Trophoblast cell (in vitro differentiated cells and primary cell): ENCODE measurements at regions not wholly inside any gene's neighbourhood (a gene's known extent, or its start where the extent isn't known, plus 50 kb on each side); places are given as distances from the start of the nearest gene placed in this dataset.

Experiments used
- DNase-seq, 2 donors: peaks; one replicate each; pipeline ENCODE4 v3.0.0-alpha.2; 2016
- H2AFZ ChIP-seq: 2 replicates; pipeline ENCODE4 v1.6.1; 2013; ENCODE audit warnings: low read length, moderate library complexity, mild to moderate bottlenecking; ENCODE audit not compliant: insufficient read depth, poor library complexity
- H2AK5ac ChIP-seq: 2 replicates; pipeline ENCODE4 v1.6.1; 2013; ENCODE audit warnings: mild to moderate bottlenecking, low read length
- H2BK120ac ChIP-seq: 2 replicates; pipeline ENCODE4 v1.6.1; 2013; ENCODE audit warnings: low read length, mild to moderate bottlenecking, moderate library complexity; ENCODE audit not compliant: insufficient read depth, poor library complexity
- H2BK12ac ChIP-seq: 2 replicates; pipeline ENCODE4 v1.6.1; 2013; ENCODE audit warnings: mild to moderate bottlenecking, low read length, moderate library complexity
- H2BK5ac ChIP-seq: 2 replicates; pipeline ENCODE4 v1.6.1; 2013; ENCODE audit warnings: low read length, low read depth, moderate library complexity, mild to moderate bottlenecking; ENCODE audit not compliant: poor library complexity
- H3K14ac ChIP-seq: 2 replicates; pipeline ENCODE4 v1.6.1; 2013; ENCODE audit warnings: mild to moderate bottlenecking, low read length
- H3K18ac ChIP-seq: 2 replicates; pipeline ENCODE4 v1.6.1; 2013; ENCODE audit warnings: mild to moderate bottlenecking, low read length
- H3K23ac ChIP-seq: 2 replicates; pipeline ENCODE4 v1.6.1; 2013; ENCODE audit warnings: low read length
- H3K27ac ChIP-seq: 2 replicates; pipeline ENCODE4 v1.5.1; 2013; ENCODE audit warnings: low read depth, mild to moderate bottlenecking, inconsistent platforms, low read length, moderate library complexity
- H3K27me3 ChIP-seq: 2 replicates; pipeline ENCODE4 v1.6.1; 2013; ENCODE audit warnings: inconsistent platforms, mild to moderate bottlenecking, low read length, moderate library complexity; ENCODE audit not compliant: insufficient read depth
- H3K36me3 ChIP-seq, 2 experiments: 1 replicate in 1 of 2; 2 replicates in 1 of 2; pipeline ENCODE4 v1.6.1; 2013; ENCODE audit warnings: low read length in 2 of 2, mild to moderate bottlenecking in 2 of 2, moderate library complexity in 1 of 2; ENCODE audit not compliant: insufficient read depth in 2 of 2, control insufficient read depth in 1 of 2
- H3K4ac ChIP-seq: 2 replicates; pipeline ENCODE4 v1.6.1; 2013; ENCODE audit warnings: low read depth, mild to moderate bottlenecking, low read length, moderate library complexity
- H3K4me1 ChIP-seq, 2 experiments: 1 replicate in 1 of 2; 2 replicates in 1 of 2; pipeline ENCODE4 v1.6.1; 2013; ENCODE audit warnings: low read length in 2 of 2, mild to moderate bottlenecking in 2 of 2, moderate library complexity in 1 of 2; ENCODE audit not compliant: insufficient read depth in 2 of 2, control insufficient read depth in 1 of 2
- H3K4me2 ChIP-seq: 2 replicates; pipeline ENCODE4 v1.6.1; 2013; ENCODE audit warnings: inconsistent platforms, mild to moderate bottlenecking, low read length, moderate library complexity
- H3K4me3 ChIP-seq: 2 replicates; pipeline ENCODE4 v1.5.1; 2013; ENCODE audit warnings: mild to moderate bottlenecking, low read depth, low read length, inconsistent platforms
- H3K79me1 ChIP-seq: one replicate; pipeline ENCODE4 v1.6.1; 2013; ENCODE audit warnings: low read length
- H3K79me2 ChIP-seq: 2 replicates; pipeline ENCODE4 v1.6.1; 2013; ENCODE audit warnings: low read length, mild to moderate bottlenecking; ENCODE audit not compliant: control insufficient read depth, insufficient read depth, poor library complexity
- H3K9ac ChIP-seq: 2 replicates; pipeline ENCODE4 v1.6.1; 2013; ENCODE audit warnings: mild to moderate bottlenecking, low read length
- H3K9me3 ChIP-seq: 2 replicates; pipeline ENCODE4 v1.6.1; 2013; ENCODE audit warnings: low read depth, mild to moderate bottlenecking, control low read depth, inconsistent platforms, low read length; ENCODE audit not compliant: insufficient read depth
- H4K12ac ChIP-seq: 2 replicates; pipeline ENCODE4 v1.6.1; 2013; ENCODE audit warnings: low read depth, mild to moderate bottlenecking, low read length, moderate library complexity
- H4K8ac ChIP-seq: 2 replicates; pipeline ENCODE4 v1.6.1; 2013; ENCODE audit warnings: low read depth, mild to moderate bottlenecking, low read length, moderate library complexity
- H4K91ac ChIP-seq: one replicate; pipeline ENCODE4 v1.6.1; 2013; ENCODE audit warnings: low read depth, mild to moderate bottlenecking, low read length, moderate library complexity
- WGBS: extraction: QIAGEN DNeasy Blood & Tissue Kit; methylation state at CpG from one replicate; pipeline ENCODE4 v1.1.7; 2013; ENCODE audit warnings: missing lambda C conversion rate; ENCODE audit not compliant: insufficient read length, insufficient coverage; ENCODE audit errors: extremely low coverage; 5-methylcytosine and 5-hydroxymethylcytosine counted together

DNA sequence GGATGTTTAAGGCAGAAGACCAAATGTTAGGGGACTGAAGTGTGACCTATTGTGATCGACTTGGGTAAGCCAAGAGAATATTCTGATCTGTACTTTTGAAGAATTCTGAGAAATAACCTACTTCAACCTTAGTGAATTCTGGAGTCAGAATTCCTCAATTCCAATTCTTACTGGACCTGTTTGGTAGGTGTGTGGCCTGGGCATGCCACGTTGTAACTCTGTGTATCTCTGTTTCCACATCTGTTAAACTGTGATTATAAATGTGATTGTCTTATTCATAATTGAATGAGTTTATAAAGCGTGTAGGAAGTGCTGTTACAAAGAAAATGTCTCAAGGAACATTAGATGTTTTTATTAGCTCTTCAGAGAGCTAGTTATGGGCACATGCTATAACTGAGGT, 64.5 kb downstream of the TUSC1 start:
- Histone ChIP-seq H3K79me1 (peaks cover 5% of the 10 kb centered on the region), H3K36me3 (no peaks in the 10 kb centered on the region), H4K91ac (peak overlapping the region; percentile 75), H2BK120ac (peak overlapping the region; percentile 74), H3K14ac (peak overlapping the region; percentile 24), H3K4me2 (no peak overlapping the region), H3K4me1 (peaks cover 2% of the 10 kb centered on the region in 2 experiments), H3K4me3 (no peak overlapping the region), H3K9me3 (no peaks in the 10 kb centered on the region), H2BK12ac (peak overlapping the region; percentile 51), H3K18ac (no peak overlapping the region), H2AK5ac (no peak overlapping the region), H3K27me3 (no peaks in the 10 kb centered on the region), H3K23ac (no peak overlapping the region), H3K79me2 (no peaks in the 10 kb centered on the region), H4K12ac (no peak overlapping the region), H4K8ac (no peak overlapping the region), H2BK5ac (peak overlapping the region; percentile 74), H3K4ac (no peak overlapping the region), H3K9ac (no peak overlapping the region), H2AFZ (no peak overlapping the region), H3K27ac (peak overlapping the region; percentile 50)
- DNase-seq = peak in 1 of 2 donors; percentile 64
- WGBS = no CpG with 5 or more reads among the region's 3 CpGs

DNA sequence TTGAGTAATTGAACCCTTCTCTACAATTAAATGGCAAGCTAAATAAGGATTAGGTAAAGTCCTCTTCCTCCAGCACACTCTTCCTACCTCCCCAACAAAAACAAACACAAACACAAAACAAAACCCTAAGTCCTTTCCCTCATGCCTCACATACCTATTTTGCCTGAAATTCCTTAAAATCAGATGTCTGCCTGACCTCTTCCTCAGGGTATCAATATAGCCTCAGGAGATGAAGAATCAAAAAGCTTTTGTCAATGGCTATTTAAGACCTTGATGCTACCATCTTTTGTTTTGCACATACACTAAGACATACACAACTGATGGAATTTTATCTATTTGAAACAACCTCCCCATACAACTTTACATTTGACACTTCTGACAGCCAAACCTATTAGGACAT, 75.1 kb downstream of the TUSC1 start:
- H3K36me3 ChIP-seq = no peaks in the 10 kb centered on the region
- no peak overlapping the region for H4K91ac ChIP-seq
- H3K14ac ChIP-seq = no peak overlapping the region
- no peak overlapping the region for H3K4me2 ChIP-seq
- H3K23ac ChIP-seq = no peak overlapping the region
- no peak overlapping the region for H2AK5ac ChIP-seq
- H2BK5ac ChIP-seq = no peak overlapping the region
- H4K12ac ChIP-seq = no peak overlapping the region
- H3K4me1 ChIP-seq = peaks cover 0 to 6% of the 10 kb centered on the region in 2 experiments
- no peak overlapping the region for H3K4me3 ChIP-seq
- no peaks in the 10 kb centered on the region for H3K27me3 ChIP-seq
- H2BK120ac ChIP-seq = no peak overlapping the region
- DNase-seq = peak in 1 of 2 donors; percentile 66
- peaks cover 4% of the 10 kb centered on the region for H3K79me1 ChIP-seq
- no peak overlapping the region for H2AFZ ChIP-seq
- no peak overlapping the region for H3K27ac ChIP-seq
- no peak overlapping the region for H3K18ac ChIP-seq
- H3K79me2 ChIP-seq = no peaks in the 10 kb centered on the region
- H2BK12ac ChIP-seq = no peak overlapping the region
- no peaks in the 10 kb centered on the region for H3K9me3 ChIP-seq
- no peak overlapping the region for H3K9ac ChIP-seq
- no peak overlapping the region for H3K4ac ChIP-seq
- H4K8ac ChIP-seq = no peak overlapping the region

- no peak overlapping the region for H4K12ac ChIP-seq
- whole genome bisulfite sequencing = no CpG with 5 or more reads among the region's 6 CpGs
- H3K4me3 ChIP-seq = no peak overlapping the region
- H3K4me2 ChIP-seq = peak overlapping the region; percentile 51
- peak overlapping the region; percentile 93 for H3K27ac ChIP-seq
- H2AFZ ChIP-seq = no peak overlapping the region
- H3K79me1 ChIP-seq = peaks cover 4% of the 10 kb centered on the region
- H2BK120ac ChIP-seq = no peak overlapping the region
- no peak overlapping the region for H3K4ac ChIP-seq
- H3K27me3 ChIP-seq = no peaks in the 10 kb centered on the region
- peak; percentile 25 to 84 for DNase-seq
- no peak overlapping the region for H3K18ac ChIP-seq
- peak overlapping the region; percentile 79 for H4K8ac ChIP-seq
- no peak overlapping the region for H3K23ac ChIP-seq
- no peak overlapping the region for H2AK5ac ChIP-seq
- H3K4me1 ChIP-seq = peaks cover 0 to 5% of the 10 kb centered on the region in 2 experiments
- H4K91ac ChIP-seq = peak overlapping the region; percentile 85
- H3K9ac ChIP-seq = no peak overlapping the region
- peak overlapping the region; percentile 91 for H2BK12ac ChIP-seq
- H3K14ac ChIP-seq = no peak overlapping the region
- H2BK5ac ChIP-seq = peak overlapping the region; percentile 89
- H3K79me2 ChIP-seq = no peaks in the 10 kb centered on the region
- H3K36me3 ChIP-seq = no peaks in the 10 kb centered on the region
- H3K9me3 ChIP-seq = no peaks in the 10 kb centered on the region
Measured at GRCh38 chr9:25602400-25603044, 75.7 kb downstream of the TUSC1 start.

DNA sequence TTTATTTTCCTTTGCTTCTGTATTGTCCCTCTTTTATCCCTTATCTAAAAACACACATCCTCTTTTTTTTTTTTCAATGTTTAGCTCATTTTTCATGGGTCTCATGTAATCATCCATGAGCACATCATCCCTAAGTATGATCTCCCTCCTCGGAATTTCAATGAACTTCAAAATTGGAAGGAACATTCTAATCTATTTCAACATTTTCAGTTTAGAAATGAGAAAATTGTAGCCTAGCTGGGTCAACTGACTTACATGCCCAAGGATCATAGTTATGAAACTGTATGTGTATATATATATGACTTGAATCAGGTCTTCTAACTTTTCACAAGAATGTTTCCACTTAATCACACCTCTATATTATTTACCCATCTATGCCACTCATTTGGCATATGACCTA, 77.7 kb downstream of the TUSC1 start:
- Histone ChIP-seq H3K36me3 (no peaks in the 10 kb centered on the region), H4K8ac (no peak overlapping the region), H2AK5ac (no peak overlapping the region), H3K4me1 (peaks cover 0 to 5% of the 10 kb centered on the region in 2 experiments), H3K4me2 (no peak overlapping the region), H2BK5ac (no peak overlapping the region), H3K27me3 (no peaks in the 10 kb centered on the region), H3K79me1 (peaks cover 4% of the 10 kb centered on the region), H3K14ac (no peak overlapping the region), H3K9me3 (no peaks in the 10 kb centered on the region), H3K4me3 (no peak overlapping the region), H3K18ac (no peak overlapping the region), H2AFZ (no peak overlapping the region), H3K9ac (no peak overlapping the region), H3K23ac (no peak overlapping the region), H4K12ac (no peak overlapping the region), H2BK120ac (no peak overlapping the region), H3K4ac (no peak overlapping the region), H3K79me2 (no peaks in the 10 kb centered on the region), H3K27ac (no peak overlapping the region), H2BK12ac (no peak overlapping the region), H4K91ac (no peak overlapping the region)
- WGBS = no CpG with 5 or more reads among the region's 1 CpG
- DNase-seq = peak; percentile 8 to 93
